Activated naive CD8-positive, alpha-beta T cell treated with anti-CD3 and anti-CD28 coated beads, Interleukin-2, amount 10 ng/mL, durations not matched to agents 7 days and 5 days (primary cell): ENCODE measurements at regions not wholly inside any gene's neighbourhood (a gene's known extent, or its start where the extent isn't known, plus 50 kb on each side); places are given as distances from the start of the nearest gene placed in this dataset.
A peak's percentile ranks its signal among the peaks of the same experiment; 100 is the strongest.

Experiments used
- ATAC-seq: fragments of 150-1000 bp; cut with Tn5 transposase; one replicate; pipeline ENCODE4 v1.10.0; 2021; ENCODE audit warnings: low read depth, moderate library complexity
- POLR2A ChIA-PET: fragments of 350-600 bp; sonication (Branson Sonifier 250); formaldehyde crosslinking; loops from one replicate; lab custom pipeline; 2021; ENCODE audit warnings: antibody characterized with exemption; lab: Charles Lee
- DNase-seq: peaks from one replicate; pipeline ENCODE4 v3.0.0; 2021
- H3K27ac Mint-ChIP-seq: one replicate; pipeline ENCODE4 v1.8.0; 2022; ENCODE audit warnings: mild to moderate bottlenecking, mixed read lengths
- H3K27me3 Mint-ChIP-seq: one replicate; pipeline ENCODE4 v1.8.0; 2022; ENCODE audit warnings: mild to moderate bottlenecking, moderate library complexity, mixed read lengths
- H3K36me3 Mint-ChIP-seq: one replicate; pipeline ENCODE4 v1.8.0; 2021; ENCODE audit warnings: mild to moderate bottlenecking, mixed read lengths
- H3K4me1 Mint-ChIP-seq: one replicate; pipeline ENCODE4 v1.8.0; 2021; ENCODE audit warnings: mixed read lengths
- H3K4me3 Mint-ChIP-seq: one replicate; pipeline ENCODE4 v1.8.0; 2022; ENCODE audit warnings: mild to moderate bottlenecking, moderate library complexity, mixed read lengths
- H3K9me3 Mint-ChIP-seq: one replicate; pipeline ENCODE4 v1.8.0; 2021; ENCODE audit warnings: mixed read lengths

DNA sequence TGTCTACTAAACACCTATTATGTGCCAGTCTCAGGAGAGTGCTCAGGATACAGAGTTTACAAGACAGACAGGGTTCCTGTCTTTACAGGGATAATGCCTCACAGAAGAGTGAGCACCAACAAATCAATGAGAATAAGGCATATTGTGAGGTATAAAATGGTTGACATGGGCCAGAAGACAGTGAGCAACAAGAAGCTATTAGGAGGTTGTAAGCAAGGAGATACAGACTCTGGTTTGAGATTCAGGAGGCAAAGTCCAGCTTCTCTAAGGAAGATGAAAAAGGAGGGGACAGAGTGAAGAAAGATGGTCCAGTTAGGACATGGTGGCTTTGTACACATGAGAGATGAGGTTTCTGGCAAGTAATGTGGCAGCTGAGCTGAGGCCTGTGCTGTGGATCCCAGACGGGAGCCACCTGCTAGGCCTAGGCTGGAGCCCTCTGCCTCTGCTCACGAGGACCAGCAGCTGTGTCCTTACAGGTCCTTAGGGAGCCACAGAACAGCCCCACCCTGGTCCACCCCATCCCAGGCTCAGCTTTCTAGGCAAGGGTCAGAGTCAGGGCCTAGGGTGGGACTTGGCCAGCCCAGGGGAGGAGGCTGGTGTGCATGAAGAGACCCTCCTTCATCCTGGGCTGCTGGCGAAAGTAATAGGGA lies 110.5 kb downstream of the ZNF280B start:
- no peaks in the 10 kb centered on the region for H3K9me3 Mint-ChIP-seq
- ATAC-seq: no peak
- H3K4me3 Mint-ChIP-seq: no peak overlapping the region
- peaks cover 25% of the 10 kb centered on the region for H3K27me3 Mint-ChIP-seq
- no peak overlapping the region for H3K27ac Mint-ChIP-seq
- no peak for DNase-seq
- no peaks in the 10 kb centered on the region for H3K36me3 Mint-ChIP-seq
- H3K4me1 Mint-ChIP-seq: no peaks in the 10 kb centered on the region
- POLR2A ChIA-PET: no interaction called here

DNA sequence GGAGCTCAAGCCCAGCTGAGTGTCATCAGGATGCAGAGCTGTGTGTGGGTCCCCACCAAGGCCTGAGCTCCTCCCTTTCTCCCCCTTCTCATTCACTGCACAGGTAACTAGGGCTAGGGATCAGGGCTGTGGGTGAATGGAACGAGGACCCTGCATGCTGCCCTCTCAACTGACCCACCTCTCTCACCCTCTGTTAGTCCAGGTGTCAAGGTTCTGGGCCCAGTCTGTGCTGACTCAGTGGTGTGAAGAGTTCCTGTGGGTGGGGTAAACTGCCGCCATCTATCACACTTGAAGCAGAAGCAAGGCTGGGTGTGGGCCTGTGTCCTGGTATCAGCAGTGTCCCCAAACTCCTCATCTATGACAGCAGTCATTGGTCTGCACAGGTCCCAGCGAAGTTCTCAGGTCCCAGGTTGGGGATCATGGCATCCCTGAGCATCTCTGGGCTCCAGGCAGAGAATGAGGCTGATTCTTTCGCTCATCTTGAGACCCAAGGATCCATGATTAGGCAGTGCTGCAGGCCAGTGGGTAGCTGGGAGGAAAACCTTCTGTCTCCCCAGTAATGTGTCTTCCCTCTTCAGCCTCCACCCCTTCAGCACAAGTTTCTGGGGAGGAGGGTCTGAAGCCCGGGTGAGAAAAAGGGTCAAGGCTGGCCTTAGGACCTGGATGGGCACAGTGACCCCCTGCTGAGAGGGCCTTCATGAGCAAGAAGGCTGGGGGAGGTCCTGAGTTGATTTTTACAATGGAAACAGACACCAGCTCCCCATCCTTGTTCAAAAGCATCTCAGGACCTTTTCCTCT lies 109.8 kb downstream of the ZNF280B start:
- Mint-ChIP-seq H3K27ac (no peak overlapping the region), H3K36me3 (no peaks in the 10 kb centered on the region), H3K27me3 (peaks cover 22% of the 10 kb centered on the region), H3K4me1 (no peaks in the 10 kb centered on the region), H3K9me3 (no peaks in the 10 kb centered on the region), H3K4me3 (no peak overlapping the region)
- no peak for DNase-seq
- no peak for ATAC-seq
- POLR2A ChIA-PET: no interaction called here

DNA sequence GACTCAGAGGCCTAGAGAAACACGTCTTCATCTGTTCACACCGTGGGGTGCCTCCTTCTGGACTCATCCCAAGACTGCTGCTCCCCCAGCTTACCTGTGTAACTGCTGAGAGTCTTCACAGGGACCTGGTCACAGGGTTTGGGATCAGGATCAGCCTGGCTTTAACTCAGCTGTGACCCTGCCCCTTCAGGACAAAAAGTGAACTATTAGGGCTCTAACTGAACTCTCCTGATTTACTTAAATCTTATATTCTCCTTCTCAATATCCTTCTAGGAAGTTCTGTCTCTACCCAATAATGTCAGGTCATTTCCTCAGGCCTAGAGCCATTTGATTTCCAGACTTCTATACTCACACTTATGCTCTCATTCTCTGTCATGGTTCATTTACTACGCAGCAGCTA lies 108.4 kb downstream of the ZNF280B start:
- POLR2A ChIA-PET: no interaction called here
- ATAC-seq (no peak), DNase-seq (no peak)
- no peaks in the 10 kb centered on the region for H3K9me3 Mint-ChIP-seq
- no peaks in the 10 kb centered on the region for H3K4me1 Mint-ChIP-seq
- no peak overlapping the region for H3K27ac Mint-ChIP-seq
- no peaks in the 10 kb centered on the region for H3K36me3 Mint-ChIP-seq
- H3K27me3 Mint-ChIP-seq: peaks cover 11% of the 10 kb centered on the region
- H3K4me3 Mint-ChIP-seq: no peak overlapping the region

DNA sequence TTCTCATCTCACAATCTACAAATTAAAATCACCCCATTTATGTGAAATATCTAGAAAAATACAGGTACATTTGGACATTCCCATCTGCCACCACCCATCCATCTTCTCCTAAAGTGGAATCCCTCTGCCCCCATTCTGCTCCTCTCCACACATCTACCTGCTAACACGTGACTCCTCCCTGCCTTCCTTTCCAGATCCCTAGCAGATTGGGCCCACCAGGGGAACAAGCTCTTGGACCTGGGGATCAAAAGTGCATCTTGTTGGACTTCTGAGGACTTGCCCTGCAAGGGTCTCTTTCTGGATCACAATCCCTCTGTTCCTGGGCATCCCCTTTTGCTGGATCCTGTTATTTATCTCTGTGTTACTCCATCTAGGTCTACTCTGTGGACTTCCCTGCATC lies 107.6 kb downstream of the ZNF280B start:
- Mint-ChIP-seq H3K27ac (no peak overlapping the region), H3K27me3 (peaks cover 12% of the 10 kb centered on the region), H3K4me3 (no peak overlapping the region), H3K36me3 (no peaks in the 10 kb centered on the region), H3K9me3 (no peaks in the 10 kb centered on the region), H3K4me1 (no peaks in the 10 kb centered on the region)
- DNase-seq: no peak
- POLR2A ChIA-PET: no interaction called here
- ATAC-seq: no peak

DNA sequence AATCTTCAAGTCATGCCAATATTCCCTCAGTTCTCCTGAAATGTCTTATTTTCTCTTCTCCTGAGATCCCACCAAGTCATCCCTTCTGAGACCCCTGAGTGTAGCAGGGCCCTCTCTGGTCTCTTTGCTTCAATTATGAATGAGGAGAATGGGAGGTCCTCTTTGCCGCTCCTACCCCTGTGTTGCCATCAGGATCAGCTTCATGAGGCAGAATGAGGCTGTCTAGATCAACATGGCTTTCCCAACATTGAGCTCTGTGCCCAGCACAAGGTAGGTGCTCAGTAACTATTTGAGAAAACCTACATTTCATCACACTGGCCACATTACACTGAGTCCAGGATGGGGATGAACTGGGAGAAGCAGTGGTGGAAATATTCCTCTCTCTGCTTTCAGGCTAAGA lies 107.2 kb downstream of the ZNF280B start:
- ATAC-seq (no peak), DNase-seq (no peak)
- peaks cover 13% of the 10 kb centered on the region for H3K27me3 Mint-ChIP-seq
- H3K4me3 Mint-ChIP-seq: no peak overlapping the region
- POLR2A ChIA-PET: no interaction called here
- H3K4me1 Mint-ChIP-seq: no peaks in the 10 kb centered on the region
- H3K27ac Mint-ChIP-seq: no peak overlapping the region
- no peaks in the 10 kb centered on the region for H3K36me3 Mint-ChIP-seq
- H3K9me3 Mint-ChIP-seq: no peaks in the 10 kb centered on the region

DNA sequence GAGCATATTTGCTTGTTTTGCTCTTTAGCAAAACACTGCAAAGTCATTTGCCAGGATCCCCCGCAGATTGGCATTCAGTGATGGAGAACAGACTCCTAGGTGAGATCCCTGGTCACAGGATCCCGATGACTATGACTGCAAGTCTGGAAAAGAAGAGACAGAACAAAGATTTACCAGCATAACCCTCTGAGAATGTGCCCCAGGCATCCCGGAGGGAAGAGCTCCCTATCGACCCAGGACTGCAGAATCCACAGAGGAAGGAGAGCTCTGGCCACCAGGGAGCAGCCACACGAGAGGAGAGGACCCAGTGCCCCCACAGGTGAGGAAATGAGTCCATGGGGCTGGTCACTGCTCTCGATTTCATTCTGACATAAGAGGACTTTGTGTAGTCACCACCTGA lies 105.2 kb downstream of the ZNF280B start:
- no peak for DNase-seq
- POLR2A ChIA-PET: no interaction called here
- no peak overlapping the region for H3K27ac Mint-ChIP-seq
- no peaks in the 10 kb centered on the region for H3K9me3 Mint-ChIP-seq
- no peak for ATAC-seq
- no peaks in the 10 kb centered on the region for H3K36me3 Mint-ChIP-seq
- H3K27me3 Mint-ChIP-seq: peaks cover 20% of the 10 kb centered on the region
- no peak overlapping the region for H3K4me3 Mint-ChIP-seq
- no peaks in the 10 kb centered on the region for H3K4me1 Mint-ChIP-seq

DNA sequence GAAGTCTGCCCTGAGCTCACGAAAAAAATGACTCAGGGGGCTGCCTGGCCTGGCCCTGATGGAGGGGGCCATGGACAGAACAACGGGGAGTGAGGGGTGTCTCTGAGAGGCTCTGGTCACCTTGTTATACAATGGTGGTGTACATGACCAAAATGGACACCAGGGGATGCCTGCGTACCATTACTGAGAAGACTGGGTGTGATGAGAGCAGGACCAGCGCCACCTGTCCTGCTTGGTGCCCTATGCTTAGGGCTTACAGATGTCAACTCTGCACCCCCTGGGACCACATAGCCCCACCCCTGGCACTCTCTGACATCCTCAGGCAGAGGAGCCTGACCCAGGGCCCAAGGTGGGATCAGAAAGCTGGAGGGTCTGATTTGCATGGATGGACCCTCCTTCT lies 104.8 kb downstream of the ZNF280B start:
- H3K36me3 Mint-ChIP-seq: no peaks in the 10 kb centered on the region
- no peak overlapping the region for H3K4me3 Mint-ChIP-seq
- POLR2A ChIA-PET: no interaction called here
- H3K27ac Mint-ChIP-seq: no peak overlapping the region
- ATAC-seq: no peak
- no peak for DNase-seq
- no peaks in the 10 kb centered on the region for H3K4me1 Mint-ChIP-seq
- no peaks in the 10 kb centered on the region for H3K9me3 Mint-ChIP-seq
- H3K27me3 Mint-ChIP-seq: peaks cover 21% of the 10 kb centered on the region

DNA sequence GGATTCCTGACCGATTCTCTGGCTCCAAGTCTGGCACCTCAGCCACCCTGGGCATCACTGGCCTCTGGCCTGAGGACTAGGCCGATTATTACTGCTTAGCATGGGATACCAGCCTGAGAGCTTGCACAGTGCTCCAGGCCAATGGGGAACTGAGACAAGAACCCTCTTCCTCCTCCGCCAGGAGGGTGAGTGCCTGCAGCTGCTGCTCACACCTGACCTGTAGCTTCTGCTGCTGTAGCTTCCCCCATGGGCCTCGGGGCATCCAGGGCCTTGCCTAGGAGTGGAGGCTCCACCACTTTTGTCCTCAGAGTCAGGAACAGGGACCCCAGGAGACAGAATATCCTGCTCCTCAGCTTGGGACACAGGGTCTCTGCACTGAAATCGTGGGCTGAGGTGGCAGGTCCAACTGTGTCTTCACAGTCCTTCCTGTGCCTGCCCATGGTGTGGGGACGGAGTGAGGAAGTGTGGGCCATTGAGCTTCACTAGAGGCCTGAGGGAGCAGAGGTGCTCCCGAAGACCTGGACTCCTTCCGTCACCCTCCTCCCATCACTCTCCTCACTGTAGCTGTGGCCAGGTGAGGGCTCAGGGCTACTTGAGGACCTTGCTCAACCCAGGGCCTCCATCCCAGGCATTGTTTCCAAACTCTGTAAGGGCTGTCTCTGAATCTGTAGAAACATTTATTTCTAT lies 103.8 kb downstream of the ZNF280B start:
- Mint-ChIP-seq H3K9me3 (no peaks in the 10 kb centered on the region), H3K36me3 (no peaks in the 10 kb centered on the region), H3K4me1 (no peaks in the 10 kb centered on the region), H3K27ac (no peak overlapping the region), H3K27me3 (peaks cover 21% of the 10 kb centered on the region), H3K4me3 (no peak overlapping the region)
- ATAC-seq (no peak), DNase-seq (no peak)
- POLR2A ChIA-PET: no interaction called here

DNA sequence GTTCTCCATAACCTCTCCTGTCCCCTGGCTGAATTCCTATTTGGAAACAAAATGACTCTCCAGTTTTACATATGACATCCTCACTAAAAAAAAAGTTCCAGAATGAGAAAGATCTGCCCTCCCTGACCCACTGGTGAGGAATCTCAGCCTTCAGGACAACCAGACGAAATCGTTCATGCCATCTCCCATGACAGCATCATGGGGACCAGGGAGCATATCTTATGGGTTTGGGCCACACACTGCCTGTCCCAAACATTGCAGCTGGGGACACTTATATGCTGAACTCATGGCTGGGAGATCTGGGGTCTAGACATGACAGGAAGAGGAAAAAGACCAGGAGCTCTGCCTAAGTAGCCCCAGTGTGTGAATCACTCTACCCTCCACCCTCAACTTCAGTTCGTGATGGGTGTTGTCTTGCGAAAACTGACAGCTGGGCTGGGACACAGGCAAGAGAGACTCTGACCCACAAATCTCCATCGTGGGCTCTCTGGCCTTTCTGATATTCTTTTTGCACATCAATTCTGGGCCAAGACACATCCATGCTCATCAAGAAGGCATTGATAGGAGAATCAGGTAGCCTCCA lies 102.0 kb downstream of the ZNF280B start:
- no peak overlapping the region for H3K27ac Mint-ChIP-seq
- peaks cover 2% of the 10 kb centered on the region for H3K4me1 Mint-ChIP-seq
- no peaks in the 10 kb centered on the region for H3K9me3 Mint-ChIP-seq
- POLR2A ChIA-PET: no interaction called here
- no peak for DNase-seq
- H3K4me3 Mint-ChIP-seq: no peak overlapping the region
- ATAC-seq: no peak
- H3K27me3 Mint-ChIP-seq: peaks cover 21% of the 10 kb centered on the region
- no peaks in the 10 kb centered on the region for H3K36me3 Mint-ChIP-seq

DNA sequence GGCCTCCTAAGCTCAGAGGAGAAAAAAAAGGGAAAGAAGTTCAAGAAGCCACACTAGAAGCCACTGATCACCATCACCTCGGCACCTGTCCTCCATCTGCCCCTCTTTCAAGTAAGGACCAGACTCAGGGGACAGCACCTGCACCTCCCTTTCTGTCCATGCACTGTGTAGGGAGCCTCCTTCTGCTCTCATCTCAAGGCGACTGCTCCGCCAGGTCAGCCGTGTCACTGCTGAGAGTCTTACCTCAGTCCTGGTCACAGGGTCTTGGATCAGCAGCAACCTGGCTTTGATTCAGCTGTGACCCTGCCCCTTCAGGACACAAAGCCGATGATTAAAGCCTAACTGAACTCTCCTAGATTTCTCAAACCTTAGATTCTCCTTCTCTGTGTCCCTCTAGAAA lies 101.5 kb downstream of the ZNF280B start:
- ATAC-seq: no peak
- DNase-seq: no peak
- POLR2A ChIA-PET: no interaction called here
- no peaks in the 10 kb centered on the region for H3K36me3 Mint-ChIP-seq
- peaks cover 2% of the 10 kb centered on the region for H3K4me1 Mint-ChIP-seq
- H3K27me3 Mint-ChIP-seq: peaks cover 24% of the 10 kb centered on the region
- H3K27ac Mint-ChIP-seq: no peak overlapping the region
- H3K4me3 Mint-ChIP-seq: no peak overlapping the region
- no peaks in the 10 kb centered on the region for H3K9me3 Mint-ChIP-seq

DNA sequence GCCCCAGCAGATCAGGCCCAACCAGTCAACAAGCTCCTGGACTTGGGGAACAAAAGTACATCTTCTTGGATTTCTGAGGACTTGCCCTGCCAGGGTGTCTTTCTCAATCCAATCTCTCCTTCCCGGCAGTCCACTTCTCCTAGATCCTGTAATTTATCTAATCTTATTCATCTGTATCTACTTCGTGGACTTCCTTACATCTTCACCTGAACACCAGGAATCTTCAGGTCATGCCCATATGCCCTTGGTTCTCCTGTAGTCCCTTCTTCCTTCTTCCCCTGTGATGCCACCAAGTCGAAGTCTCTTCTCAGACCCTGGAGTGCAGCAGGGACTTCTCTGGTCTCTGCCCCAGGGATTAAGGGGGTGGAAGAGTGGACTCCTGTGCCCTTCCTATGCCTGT lies 100.3 kb downstream of the ZNF280B start:
- no peak for ATAC-seq
- no peak overlapping the region for H3K27ac Mint-ChIP-seq
- H3K4me1 Mint-ChIP-seq: peaks cover 2% of the 10 kb centered on the region
- H3K4me3 Mint-ChIP-seq: no peak overlapping the region
- H3K9me3 Mint-ChIP-seq: no peaks in the 10 kb centered on the region
- H3K27me3 Mint-ChIP-seq: peaks cover 34% of the 10 kb centered on the region
- POLR2A ChIA-PET: no interaction called here
- H3K36me3 Mint-ChIP-seq: no peaks in the 10 kb centered on the region
- no peak for DNase-seq

DNA sequence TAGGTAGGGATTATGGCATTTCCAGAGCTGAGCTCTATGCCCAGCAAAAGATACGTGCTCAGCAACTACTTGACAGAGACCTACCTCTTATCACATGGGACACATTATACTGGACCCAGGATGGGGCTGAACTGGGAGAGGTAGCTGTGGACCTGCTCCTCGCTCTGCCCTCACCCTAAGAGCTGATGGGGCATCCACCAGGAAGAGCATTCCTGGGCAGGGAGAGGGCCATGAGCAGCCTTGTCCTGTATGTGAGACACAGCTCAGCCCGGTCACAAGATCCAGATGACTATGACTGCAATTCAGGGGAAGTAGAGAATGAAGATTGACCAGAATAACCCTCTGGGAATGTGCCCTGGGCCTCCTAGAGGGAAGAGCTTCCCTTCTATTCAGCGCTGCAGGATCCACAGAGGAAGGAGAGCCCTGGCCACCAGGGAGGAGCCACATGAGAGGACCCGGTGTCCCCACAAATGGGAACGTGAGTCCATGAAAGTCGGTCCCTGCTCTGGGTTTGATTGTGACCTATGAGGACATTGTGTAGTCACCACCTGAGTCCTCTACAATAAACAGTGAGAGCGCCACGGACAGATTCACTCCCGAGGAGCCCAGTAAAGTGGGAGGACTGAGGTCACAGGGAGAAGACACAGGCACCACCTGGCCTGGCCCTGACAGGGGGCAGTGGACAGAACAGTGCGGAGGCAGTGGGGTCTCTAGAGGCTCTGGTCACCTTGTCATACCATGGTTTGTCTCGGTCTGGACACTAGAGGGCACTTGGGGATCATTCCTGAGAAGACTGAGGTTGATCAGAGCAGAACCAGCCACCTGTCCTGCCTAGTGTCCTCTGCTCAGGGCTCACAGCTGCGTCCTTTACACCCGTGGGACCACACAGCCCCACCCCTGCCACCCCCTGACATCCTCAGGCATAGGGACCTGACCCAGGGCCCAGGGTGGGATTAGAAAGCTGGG lies 99.5 kb downstream of the ZNF280B start:
- Mint-ChIP-seq H3K4me1 (peaks cover 2% of the 10 kb centered on the region), H3K4me3 (no peak overlapping the region), H3K9me3 (no peaks in the 10 kb centered on the region), H3K27ac (no peak overlapping the region), H3K36me3 (no peaks in the 10 kb centered on the region), H3K27me3 (peaks cover 40% of the 10 kb centered on the region)
- ATAC-seq (peak; percentile 33), DNase-seq (no peak)
- POLR2A ChIA-PET: no interaction called here

DNA sequence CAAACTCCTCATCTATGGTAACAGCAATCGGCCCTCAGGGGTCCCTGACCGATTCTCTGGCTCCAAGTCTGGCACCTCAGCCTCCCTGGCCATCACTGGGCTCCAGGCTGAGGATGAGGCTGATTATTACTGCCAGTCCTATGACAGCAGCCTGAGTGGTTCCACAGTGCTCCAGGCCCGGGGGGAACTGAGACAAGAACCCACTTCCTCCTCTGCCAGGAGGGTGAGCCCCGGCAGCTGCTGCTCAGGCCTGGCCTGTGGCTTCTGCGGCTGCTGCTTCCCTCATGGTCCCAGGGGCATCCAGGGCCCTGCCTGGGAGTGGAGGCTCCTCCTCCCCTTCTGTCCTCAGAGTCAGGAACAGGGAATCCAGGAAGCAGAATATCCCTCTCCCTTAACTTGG lies 98.4 kb downstream of the ZNF280B start:
- H3K36me3 Mint-ChIP-seq: no peaks in the 10 kb centered on the region
- H3K27ac Mint-ChIP-seq: no peak overlapping the region
- H3K4me3 Mint-ChIP-seq: no peak overlapping the region
- H3K9me3 Mint-ChIP-seq: no peaks in the 10 kb centered on the region
- POLR2A ChIA-PET: no interaction called here
- DNase-seq: no peak
- peaks cover 46% of the 10 kb centered on the region for H3K27me3 Mint-ChIP-seq
- peak; percentile 50 for ATAC-seq
- H3K4me1 Mint-ChIP-seq: peaks cover 2% of the 10 kb centered on the region
